ENCODE measurements at regions not wholly inside any gene's neighbourhood (a gene's known extent, or its start where the extent isn't known, plus 50 kb on each side); places are given as distances from the start of the nearest gene placed in this dataset.

- TF ChIP-seq, protein P1, sequence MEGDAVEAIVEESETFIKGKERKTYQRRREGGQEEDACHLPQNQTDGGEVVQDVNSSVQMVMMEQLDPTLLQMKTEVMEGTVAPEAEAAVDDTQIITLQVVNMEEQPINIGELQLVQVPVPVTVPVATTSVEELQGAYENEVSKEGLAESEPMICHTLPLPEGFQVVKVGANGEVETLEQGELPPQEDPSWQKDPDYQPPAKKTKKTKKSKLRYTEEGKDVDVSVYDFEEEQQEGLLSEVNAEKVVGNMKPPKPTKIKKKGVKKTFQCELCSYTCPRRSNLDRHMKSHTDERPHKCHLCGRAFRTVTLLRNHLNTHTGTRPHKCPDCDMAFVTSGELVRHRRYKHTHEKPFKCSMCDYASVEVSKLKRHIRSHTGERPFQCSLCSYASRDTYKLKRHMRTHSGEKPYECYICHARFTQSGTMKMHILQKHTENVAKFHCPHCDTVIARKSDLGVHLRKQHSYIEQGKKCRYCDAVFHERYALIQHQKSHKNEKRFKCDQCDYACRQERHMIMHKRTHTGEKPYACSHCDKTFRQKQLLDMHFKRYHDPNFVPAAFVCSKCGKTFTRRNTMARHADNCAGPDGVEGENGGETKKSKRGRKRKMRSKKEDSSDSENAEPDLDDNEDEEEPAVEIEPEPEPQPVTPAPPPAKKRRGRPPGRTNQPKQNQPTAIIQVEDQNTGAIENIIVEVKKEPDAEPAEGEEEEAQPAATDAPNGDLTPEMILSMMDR (IDR thresholded peaks at IDR 0.05; ENCODE audit: insufficient read depth, low read depth, low read length) = no peak
- no peak for TF ChIP-seq EZH2 (IDR thresholded peaks at IDR 0.05; ENCODE audit: insufficient read depth, low read length)
These were observed 117.1 kb downstream of the MED10 start for GRCh38 chr5:6261256-6261655.
